ENCODE measurements at regions not wholly inside any gene's neighbourhood (a gene's known extent, or its start where the extent isn't known, plus 50 kb on each side); places are given as distances from the start of the nearest gene placed in this dataset.

- TF ChIP-seq CTCF (conservative IDR thresholded peaks at IDR 0.05; ENCODE audit: low read length) (no peak), EZH2phosphoT487 (IDR thresholded peaks at IDR 0.05; ENCODE audit: borderline replicate concordance) (no peak)
Observed at GRCh38 chr19:28358633-28359032, 854.3 kb downstream of the UQCRFS1 start.

Measured in Loucy (cell line).